ENCODE measurements at regions not wholly inside any gene's neighbourhood (a gene's known extent, or its start where the extent isn't known, plus 50 kb on each side); places are given as distances from the start of the nearest gene placed in this dataset.

DNA sequence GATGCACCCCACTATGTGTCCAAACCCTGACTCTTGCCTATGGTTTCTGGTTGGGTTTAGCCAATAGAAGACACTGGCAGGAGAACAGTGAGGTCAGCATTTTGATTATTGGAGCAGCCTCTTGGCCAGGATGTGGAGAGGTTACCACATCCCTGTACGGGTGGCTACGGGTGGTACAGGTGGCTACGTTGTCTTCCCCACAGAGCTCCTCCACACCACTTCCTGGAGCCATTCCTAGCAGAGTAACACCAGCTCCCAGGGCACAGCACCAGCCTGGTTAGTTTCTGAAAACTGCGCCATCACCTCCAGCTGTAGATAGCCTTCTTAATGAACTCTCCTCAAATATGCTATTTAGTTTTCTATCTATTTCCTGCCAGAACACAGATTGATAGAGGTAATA is 445.2 kb downstream of the INHBA start:
- H4K20me1 ChIP-seq (ENCODE audit: insufficient read depth), result no peaks in the 10 kb centered on the region
- H3K27ac ChIP-seq (ENCODE audit: low read length), result no peak overlapping the region
- no peak overlapping the region for H2AFZ ChIP-seq (ENCODE audit: low read depth, low read length)
- H3K9me2 ChIP-seq (ENCODE audit: insufficient read depth, low read length), result no peaks in the 10 kb centered on the region
- H3K4me2 ChIP-seq (ENCODE audit: low read length), result no peak overlapping the region
- H3K4me3 ChIP-seq (ENCODE audit: low read length), result no peak overlapping the region
- H3K9ac ChIP-seq (ENCODE audit: low read length), result no peak overlapping the region
- no peaks in the 10 kb centered on the region for H3K27me3 ChIP-seq (ENCODE audit: insufficient read depth, low read depth, low read length)
- no peaks in the 10 kb centered on the region for H3K9me3 ChIP-seq (ENCODE audit: low read length)
- H3K79me2 ChIP-seq (replicated peaks; ENCODE audit: insufficient read depth, low read length), result no peaks in the 10 kb centered on the region
- no peaks in the 10 kb centered on the region for H3K36me3 ChIP-seq (ENCODE audit: insufficient read depth, low read length)
- no peak for TF ChIP-seq MXI1 (conservative IDR thresholded peaks at IDR 0.05; ENCODE audit: poor library complexity, severe bottlenecking)
- TF ChIP-seq, protein P1, sequence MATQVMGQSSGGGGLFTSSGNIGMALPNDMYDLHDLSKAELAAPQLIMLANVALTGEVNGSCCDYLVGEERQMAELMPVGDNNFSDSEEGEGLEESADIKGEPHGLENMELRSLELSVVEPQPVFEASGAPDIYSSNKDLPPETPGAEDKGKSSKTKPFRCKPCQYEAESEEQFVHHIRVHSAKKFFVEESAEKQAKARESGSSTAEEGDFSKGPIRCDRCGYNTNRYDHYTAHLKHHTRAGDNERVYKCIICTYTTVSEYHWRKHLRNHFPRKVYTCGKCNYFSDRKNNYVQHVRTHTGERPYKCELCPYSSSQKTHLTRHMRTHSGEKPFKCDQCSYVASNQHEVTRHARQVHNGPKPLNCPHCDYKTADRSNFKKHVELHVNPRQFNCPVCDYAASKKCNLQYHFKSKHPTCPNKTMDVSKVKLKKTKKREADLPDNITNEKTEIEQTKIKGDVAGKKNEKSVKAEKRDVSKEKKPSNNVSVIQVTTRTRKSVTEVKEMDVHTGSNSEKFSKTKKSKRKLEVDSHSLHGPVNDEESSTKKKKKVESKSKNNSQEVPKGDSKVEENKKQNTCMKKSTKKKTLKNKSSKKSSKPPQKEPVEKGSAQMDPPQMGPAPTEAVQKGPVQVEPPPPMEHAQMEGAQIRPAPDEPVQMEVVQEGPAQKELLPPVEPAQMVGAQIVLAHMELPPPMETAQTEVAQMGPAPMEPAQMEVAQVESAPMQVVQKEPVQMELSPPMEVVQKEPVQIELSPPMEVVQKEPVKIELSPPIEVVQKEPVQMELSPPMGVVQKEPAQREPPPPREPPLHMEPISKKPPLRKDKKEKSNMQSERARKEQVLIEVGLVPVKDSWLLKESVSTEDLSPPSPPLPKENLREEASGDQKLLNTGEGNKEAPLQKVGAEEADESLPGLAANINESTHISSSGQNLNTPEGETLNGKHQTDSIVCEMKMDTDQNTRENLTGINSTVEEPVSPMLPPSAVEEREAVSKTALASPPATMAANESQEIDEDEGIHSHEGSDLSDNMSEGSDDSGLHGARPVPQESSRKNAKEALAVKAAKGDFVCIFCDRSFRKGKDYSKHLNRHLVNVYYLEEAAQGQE (IDR thresholded peaks at IDR 0.05; ENCODE audit: borderline replicate concordance), result no peak
- no peaks in the 10 kb centered on the region for H3F3A ChIP-seq (ENCODE audit: insufficient read depth, low read length, poor library complexity, severe bottlenecking)

DNA sequence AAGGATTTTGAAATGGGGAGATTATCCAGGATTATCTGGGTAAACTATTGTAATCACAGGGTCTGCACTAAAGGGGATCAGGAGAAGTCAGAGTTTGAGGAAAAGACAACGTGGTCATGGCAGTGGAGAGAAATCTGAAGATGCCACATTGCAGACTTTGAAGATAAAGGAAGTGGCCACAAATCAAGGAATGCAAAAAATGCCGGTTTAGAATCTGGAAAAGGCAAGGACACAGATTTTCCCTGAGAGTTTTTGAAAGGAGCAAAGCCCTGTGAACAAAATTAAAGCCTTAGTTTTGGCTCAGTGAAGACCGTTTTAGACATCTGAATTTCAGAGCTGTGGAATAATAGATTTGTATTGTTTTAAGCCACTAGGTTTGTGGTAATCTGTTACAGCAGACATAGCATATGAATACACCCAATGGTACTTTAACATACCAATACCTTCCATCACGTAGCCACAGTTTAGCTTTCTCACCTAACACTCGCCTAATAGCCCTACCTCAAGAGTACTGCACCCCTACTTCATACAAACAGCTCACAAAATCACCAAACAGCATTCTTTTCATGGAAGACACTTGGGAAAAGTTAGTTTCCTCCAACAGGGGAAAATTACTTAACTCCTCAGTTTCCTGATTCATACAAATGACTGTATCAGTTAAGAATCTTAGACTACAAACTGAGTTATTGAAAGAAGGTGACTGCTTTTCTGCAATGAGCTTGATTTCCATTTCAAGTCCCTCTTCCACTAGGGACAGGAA is 446.5 kb downstream of the INHBA start:
- Histone ChIP-seq H3K4me2 (ENCODE audit: low read length) (no peak overlapping the region), H3K27ac (ENCODE audit: low read length) (no peak overlapping the region), H2AFZ (ENCODE audit: low read depth, low read length) (no peak overlapping the region), H3K9me2 (ENCODE audit: insufficient read depth, low read length) (no peaks in the 10 kb centered on the region), H3K27me3 (ENCODE audit: insufficient read depth, low read depth, low read length) (no peaks in the 10 kb centered on the region), H4K20me1 (ENCODE audit: insufficient read depth) (no peaks in the 10 kb centered on the region), H3F3A (ENCODE audit: insufficient read depth, low read length, poor library complexity, severe bottlenecking) (no peaks in the 10 kb centered on the region), H3K4me3 (ENCODE audit: low read length) (no peak overlapping the region), H3K9me3 (ENCODE audit: low read length) (no peaks in the 10 kb centered on the region), H3K79me2 (replicated peaks; ENCODE audit: insufficient read depth, low read length) (no peaks in the 10 kb centered on the region), H3K9ac (ENCODE audit: low read length) (no peak overlapping the region), H3K36me3 (ENCODE audit: insufficient read depth, low read length) (no peaks in the 10 kb centered on the region)
- no peak for TF ChIP-seq SMC3 (conservative IDR thresholded peaks at IDR 0.05; ENCODE audit: poor library complexity)
- TF ChIP-seq TAF1 (IDR thresholded peaks at IDR 0.05; ENCODE audit: low read depth), result no peak
- TF ChIP-seq EP300 (conservative IDR thresholded peaks at IDR 0.05; ENCODE audit: poor library complexity, severe bottlenecking), result no peak
- no peak for TF ChIP-seq EZH2 (IDR thresholded peaks at IDR 0.05; ENCODE audit: borderline replicate concordance, insufficient read depth, low read length, poor library complexity, severe bottlenecking)
- no peak for TF ChIP-seq MXI1 (conservative IDR thresholded peaks at IDR 0.05; ENCODE audit: poor library complexity, severe bottlenecking)
- TF ChIP-seq, protein P2, sequence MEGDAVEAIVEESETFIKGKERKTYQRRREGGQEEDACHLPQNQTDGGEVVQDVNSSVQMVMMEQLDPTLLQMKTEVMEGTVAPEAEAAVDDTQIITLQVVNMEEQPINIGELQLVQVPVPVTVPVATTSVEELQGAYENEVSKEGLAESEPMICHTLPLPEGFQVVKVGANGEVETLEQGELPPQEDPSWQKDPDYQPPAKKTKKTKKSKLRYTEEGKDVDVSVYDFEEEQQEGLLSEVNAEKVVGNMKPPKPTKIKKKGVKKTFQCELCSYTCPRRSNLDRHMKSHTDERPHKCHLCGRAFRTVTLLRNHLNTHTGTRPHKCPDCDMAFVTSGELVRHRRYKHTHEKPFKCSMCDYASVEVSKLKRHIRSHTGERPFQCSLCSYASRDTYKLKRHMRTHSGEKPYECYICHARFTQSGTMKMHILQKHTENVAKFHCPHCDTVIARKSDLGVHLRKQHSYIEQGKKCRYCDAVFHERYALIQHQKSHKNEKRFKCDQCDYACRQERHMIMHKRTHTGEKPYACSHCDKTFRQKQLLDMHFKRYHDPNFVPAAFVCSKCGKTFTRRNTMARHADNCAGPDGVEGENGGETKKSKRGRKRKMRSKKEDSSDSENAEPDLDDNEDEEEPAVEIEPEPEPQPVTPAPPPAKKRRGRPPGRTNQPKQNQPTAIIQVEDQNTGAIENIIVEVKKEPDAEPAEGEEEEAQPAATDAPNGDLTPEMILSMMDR (IDR thresholded peaks at IDR 0.05; ENCODE audit: poor library complexity, severe bottlenecking), result no peak
- no peak for TF ChIP-seq RAD21 (conservative IDR thresholded peaks at IDR 0.05)
- TF ChIP-seq POLR2AphosphoS5 (IDR thresholded peaks at IDR 0.05), result no peak
- TF ChIP-seq, protein P1 (IDR thresholded peaks at IDR 0.05; ENCODE audit: borderline replicate concordance), result no peak

All from neural cell (in vitro differentiated cells).